PC-3 (cell line): ENCODE measurements at regions not wholly inside any gene's neighbourhood (a gene's known extent, or its start where the extent isn't known, plus 50 kb on each side); places are given as distances from the start of the nearest gene placed in this dataset.

ENCODE experiments used
- ATAC-seq: fragments of 200-7000 bp; cut with Tn5 transposase; 2 replicates; pipeline ENCODE4 v1.9.1; 2020; ENCODE audit warnings: mild to moderate bottlenecking, moderate library complexity
- BruUV-seq: library from RNA; stranded (reverse); fragments of 400-500 nt; replicated peaks from 2 replicates; lab custom pipeline; 2021; lab: Mats Ljungman, UMichigan
- CTCF ChIA-PET: fragments of 300-600 bp; sonication (Branson Sonifier 250); formaldehyde crosslinking; loops from one replicate; lab custom pipeline; 2022; ENCODE audit warnings: antibody characterized with exemption; lab: Charles Lee
- POLR2A ChIA-PET: fragments of 300-600 bp; sonication (Branson Sonifier 250); formaldehyde crosslinking; loops from one replicate; lab custom pipeline; 2022; ENCODE audit warnings: antibody characterized with exemption; ENCODE audit not compliant: unreplicated experiment; lab: Charles Lee
- DNase-seq: peaks from one replicate; pipeline ENCODE4 v3.0.0-alpha.2; 2015
- H2AFZ ChIP-seq: fragments of 300-600 bp; sonication (generic); 2 replicates; pipeline ENCODE4 v1.6.0; 2016; ENCODE audit warnings: antibody characterized with exemption, low read length
- H3F3A ChIP-seq: fragments of 300-600 bp; sonication (generic); one replicate; pipeline ENCODE4 v1.6.0; 2017; ENCODE audit warnings: antibody characterized with exemption, low read length, control low read depth, mild to moderate bottlenecking; ENCODE audit not compliant: unreplicated experiment
- H3K27ac ChIP-seq: fragments of 300-600 bp; sonication (generic); 2 replicates; pipeline ENCODE4 v1.5.1; 2016; ENCODE audit warnings: mild to moderate bottlenecking, low read length
- H3K27me3 ChIP-seq: fragments of 300-600 bp; sonication (generic); 2 replicates; pipeline ENCODE4 v1.6.1; 2016; ENCODE audit warnings: low read length, mixed read lengths
- H3K36me3 ChIP-seq: fragments of 300-600 bp; sonication (generic); 2 replicates; pipeline ENCODE4 v1.6.1; 2016; ENCODE audit warnings: low read depth, mixed run types, low read length, mixed read lengths
- H3K4me1 ChIP-seq: fragments of 300-600 bp; sonication (generic); 2 replicates; pipeline ENCODE4 v1.5.1; 2016; ENCODE audit warnings: low read length; ENCODE audit not compliant: insufficient read depth
- H3K4me2 ChIP-seq: fragments of 300-600 bp; sonication (generic); 2 replicates; pipeline ENCODE4 v1.6.0; 2016; ENCODE audit warnings: low read length
- H3K4me3 ChIP-seq: fragments of 300-600 bp; sonication (generic); 2 replicates; pipeline ENCODE4 v1.5.1; 2016; ENCODE audit warnings: mild to moderate bottlenecking, low read length, mixed read lengths
- H3K79me2 ChIP-seq: fragments of 300-600 bp; sonication (generic); 2 replicates; pipeline ENCODE4 v1.6.1; 2017; ENCODE audit warnings: low read length, mixed read lengths
- H3K9ac ChIP-seq: fragments of 300-600 bp; sonication (generic); 2 replicates; pipeline ENCODE4 v1.6.0; 2016; ENCODE audit warnings: mild to moderate bottlenecking, low read length
- H3K9me2 ChIP-seq: fragments of 300-600 bp; sonication (generic); replicated peaks from 2 replicates; pipeline ENCODE4 v1.6.1; 2016; ENCODE audit warnings: mixed run types, low read length, mixed read lengths
- H3K9me3 ChIP-seq: fragments of 300-600 bp; sonication (generic); 2 replicates; pipeline ENCODE4 v1.6.1; 2016; ENCODE audit warnings: low read length, mixed read lengths
- H4K20me1 ChIP-seq: fragments of 300-600 bp; sonication (generic); 2 replicates; pipeline ENCODE4 v1.6.1; 2016; ENCODE audit warnings: low read length, mixed read lengths
- EZH2 ChIP-seq: fragments of 300-600 bp; sonication (generic); IDR thresholded peaks from one replicate; pipeline ENCODE4 v1.6.1; 2017; ENCODE audit warnings: antibody characterized with exemption, mild to moderate bottlenecking, low read length; ENCODE audit not compliant: unreplicated experiment
- EZH2phosphoT487 ChIP-seq: fragments of 300-600 bp; sonication (generic); IDR thresholded peaks from 2 replicates; pipeline ENCODE4 v1.6.1; 2018; ENCODE audit warnings: mild to moderate bottlenecking, antibody characterized with exemption, low read length, borderline replicate concordance
- intact Hi-C: fragments of 100-400 bp; cut with micrococcal nuclease; formaldehyde crosslinking; loops from 2 replicates; pipeline ENCODE4 v1.9.0; 2023
- TF ChIP-seq, protein P1 (sequence below): fragments of 300-600 bp; sonication (generic); conservative IDR thresholded peaks from 2 replicates; pipeline ENCODE4 v1.5.1; 2017; ENCODE audit warnings: antibody characterized with exemption, low read depth, mild to moderate bottlenecking, low read length

GRCh38 chrX:40827331-40827730, 92.0 kb upstream of the MED14 start:
- Histone ChIP-seq H3K36me3 (no peaks in the 10 kb centered on the region), H3K9me3 (no peaks in the 10 kb centered on the region), H3K4me1 (no peaks in the 10 kb centered on the region), H3K4me2 (no peak overlapping the region), H3K9ac (no peak overlapping the region), H3K79me2 (no peaks in the 10 kb centered on the region), H3K27me3 (no peaks in the 10 kb centered on the region), H4K20me1 (no peaks in the 10 kb centered on the region), H3F3A (no peaks in the 10 kb centered on the region), H3K4me3 (no peak overlapping the region), H3K9me2 (no peaks in the 10 kb centered on the region), H2AFZ (no peak overlapping the region), H3K27ac (no peak overlapping the region)
- no TSS peak for BruUV-seq
- DNase-seq (no peak), ATAC-seq (no peak)
- TF ChIP-seq EZH2phosphoT487 (no peak), EZH2 (no peak)
- TF ChIP-seq, protein P1, sequence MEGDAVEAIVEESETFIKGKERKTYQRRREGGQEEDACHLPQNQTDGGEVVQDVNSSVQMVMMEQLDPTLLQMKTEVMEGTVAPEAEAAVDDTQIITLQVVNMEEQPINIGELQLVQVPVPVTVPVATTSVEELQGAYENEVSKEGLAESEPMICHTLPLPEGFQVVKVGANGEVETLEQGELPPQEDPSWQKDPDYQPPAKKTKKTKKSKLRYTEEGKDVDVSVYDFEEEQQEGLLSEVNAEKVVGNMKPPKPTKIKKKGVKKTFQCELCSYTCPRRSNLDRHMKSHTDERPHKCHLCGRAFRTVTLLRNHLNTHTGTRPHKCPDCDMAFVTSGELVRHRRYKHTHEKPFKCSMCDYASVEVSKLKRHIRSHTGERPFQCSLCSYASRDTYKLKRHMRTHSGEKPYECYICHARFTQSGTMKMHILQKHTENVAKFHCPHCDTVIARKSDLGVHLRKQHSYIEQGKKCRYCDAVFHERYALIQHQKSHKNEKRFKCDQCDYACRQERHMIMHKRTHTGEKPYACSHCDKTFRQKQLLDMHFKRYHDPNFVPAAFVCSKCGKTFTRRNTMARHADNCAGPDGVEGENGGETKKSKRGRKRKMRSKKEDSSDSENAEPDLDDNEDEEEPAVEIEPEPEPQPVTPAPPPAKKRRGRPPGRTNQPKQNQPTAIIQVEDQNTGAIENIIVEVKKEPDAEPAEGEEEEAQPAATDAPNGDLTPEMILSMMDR, result no peak
- CTCF ChIA-PET, result no interaction called here
- intact Hi-C loops, result no loop called here
- POLR2A ChIA-PET, result no interaction called here

- ATAC-seq (no peak), DNase-seq (no peak)
- ChIA-PET POLR2A (interaction anchor here (0.7 kb wide), 1 partner anchor 57 kb away, joined by 4 read pairs; no protein-coding TSS in a partner anchor), CTCF (no interaction called here)
- intact Hi-C loops, result no loop called here
- no peaks in the 10 kb centered on the region for H3F3A ChIP-seq
- H3K9ac ChIP-seq, result no peak overlapping the region
- BruUV-seq, result no TSS peak
- no peak overlapping the region for H3K4me2 ChIP-seq
- H3K9me2 ChIP-seq, result no peaks in the 10 kb centered on the region
- H3K36me3 ChIP-seq, result no peaks in the 10 kb centered on the region
- H3K79me2 ChIP-seq, result no peaks in the 10 kb centered on the region
- no peak overlapping the region for H2AFZ ChIP-seq
- no peaks in the 10 kb centered on the region for H3K27me3 ChIP-seq
- TF ChIP-seq EZH2, result no peak
- TF ChIP-seq, protein P1, result no peak
- no peak for TF ChIP-seq EZH2phosphoT487
- no peak overlapping the region for H3K27ac ChIP-seq
- H3K4me3 ChIP-seq, result no peak overlapping the region
- H3K4me1 ChIP-seq, result no peaks in the 10 kb centered on the region
- no peaks in the 10 kb centered on the region for H3K9me3 ChIP-seq
- no peaks in the 10 kb centered on the region for H4K20me1 ChIP-seq
These were observed 96.4 kb upstream of the MED14 start for GRCh38 chrX:40831750-40832149.

DNA sequence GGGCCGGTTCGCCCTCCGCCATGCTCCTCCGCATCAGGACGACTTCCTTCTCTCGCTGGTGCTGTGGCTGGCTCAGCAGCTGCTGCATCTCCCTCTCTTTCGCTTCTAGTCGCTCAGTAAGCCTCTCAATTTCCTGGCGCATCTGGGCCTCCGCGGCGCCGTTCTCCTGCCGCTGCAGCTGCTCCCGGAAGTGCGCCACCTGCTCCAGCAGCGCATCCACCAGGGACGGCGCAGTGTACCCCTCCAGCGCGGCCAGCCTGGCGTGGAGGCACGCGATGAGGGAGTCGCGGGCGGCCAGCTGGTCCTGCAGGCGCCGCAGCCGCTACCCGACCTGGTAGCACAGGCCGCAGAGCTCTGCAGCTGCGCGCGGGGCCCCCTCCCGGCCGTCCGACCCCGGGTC, 97.4 kb upstream of the MED14 start:
- no peaks in the 10 kb centered on the region for H3F3A ChIP-seq
- no peaks in the 10 kb centered on the region for H3K4me1 ChIP-seq
- no peak for TF ChIP-seq EZH2
- no peak for TF ChIP-seq EZH2phosphoT487
- TF ChIP-seq, protein P1, result no peak
- no TSS peak for BruUV-seq
- H4K20me1 ChIP-seq, result no peaks in the 10 kb centered on the region
- H3K27me3 ChIP-seq, result no peaks in the 10 kb centered on the region
- H3K9me3 ChIP-seq, result no peaks in the 10 kb centered on the region
- no peak overlapping the region for H3K27ac ChIP-seq
- H3K9ac ChIP-seq, result no peak overlapping the region
- ChIA-PET CTCF (no interaction called here), POLR2A (no interaction called here)
- H3K4me2 ChIP-seq, result no peak overlapping the region
- DNase-seq, result no peak
- ATAC-seq, result no peak
- H3K4me3 ChIP-seq, result no peak overlapping the region
- no peaks in the 10 kb centered on the region for H3K36me3 ChIP-seq
- H3K9me2 ChIP-seq, result no peaks in the 10 kb centered on the region
- no peak overlapping the region for H2AFZ ChIP-seq
- intact Hi-C loops, result no loop called here
- H3K79me2 ChIP-seq, result no peaks in the 10 kb centered on the region
